Neural cell (in vitro differentiated cells): ENCODE measurements at regions not wholly inside any gene's neighbourhood (a gene's known extent, or its start where the extent isn't known, plus 50 kb on each side); places are given as distances from the start of the nearest gene placed in this dataset.

Experiments used
- EP300 ChIP-seq: fragments of 450-650 bp; conservative IDR thresholded peaks from 2 replicates; pipeline ENCODE4 v1.6.1; 2014; ENCODE audit warnings: antibody characterized with exemption, mild to moderate bottlenecking, moderate library complexity; ENCODE audit not compliant: poor library complexity, severe bottlenecking
- EZH2 ChIP-seq: fragments of 200-600, 300-800 bp; shearing (Covaris generic), sonication (generic); IDR thresholded peaks from 2 replicates; pipeline ENCODE4 v1.6.1; 2014; ENCODE audit warnings: antibody characterized with exemption, low read length, borderline replicate concordance, mild to moderate bottlenecking; ENCODE audit not compliant: insufficient read depth, poor library complexity, severe bottlenecking
- POLR2AphosphoS5 ChIP-seq: IDR thresholded peaks from 2 replicates; pipeline ENCODE4 v1.6.1; 2012
- RAD21 ChIP-seq: fragments of 450-650 bp; conservative IDR thresholded peaks from 2 replicates; pipeline ENCODE4 v1.6.1; 2014; ENCODE audit warnings: antibody characterized with exemption, mild to moderate bottlenecking, moderate library complexity
- SMC3 ChIP-seq: fragments of 450-650 bp; conservative IDR thresholded peaks from 2 replicates; pipeline ENCODE4 v1.6.1; 2014; ENCODE audit warnings: antibody characterized with exemption, mild to moderate bottlenecking, moderate library complexity; ENCODE audit not compliant: poor library complexity
- TAF1 ChIP-seq: IDR thresholded peaks from 2 replicates; pipeline ENCODE4 v1.6.1; 2012; ENCODE audit warnings: low read depth
- TF ChIP-seq, protein P1 (sequence below): fragments of 450-650 bp; IDR thresholded peaks from 2 replicates; pipeline ENCODE4 v1.5.1; 2014; ENCODE audit warnings: antibody characterized with exemption, mild to moderate bottlenecking, moderate library complexity; ENCODE audit not compliant: poor library complexity, severe bottlenecking
- TF ChIP-seq, protein P2 (sequence below): IDR thresholded peaks from 2 replicates; pipeline ENCODE4 v1.6.1; 2012; ENCODE audit warnings: borderline replicate concordance

DNA sequence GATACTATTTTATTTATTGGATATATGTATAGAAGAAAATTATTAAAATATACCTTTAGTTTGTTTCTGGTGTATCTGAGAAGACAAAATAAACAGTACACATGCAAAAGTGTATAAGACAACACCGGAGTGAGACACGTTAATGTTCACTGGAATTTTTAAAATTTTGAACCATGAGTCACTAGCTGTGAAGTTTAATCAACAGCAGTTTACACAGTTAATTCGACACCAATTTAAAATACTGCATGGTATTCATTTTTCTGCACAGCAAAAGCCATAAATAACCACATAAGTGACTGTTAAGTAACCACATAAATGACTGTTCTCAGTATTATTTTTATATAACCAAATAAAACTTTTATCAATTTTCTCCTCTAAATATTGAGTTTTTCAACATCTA lies 418.7 kb upstream of the NBEA start:
- TF ChIP-seq, protein P1, sequence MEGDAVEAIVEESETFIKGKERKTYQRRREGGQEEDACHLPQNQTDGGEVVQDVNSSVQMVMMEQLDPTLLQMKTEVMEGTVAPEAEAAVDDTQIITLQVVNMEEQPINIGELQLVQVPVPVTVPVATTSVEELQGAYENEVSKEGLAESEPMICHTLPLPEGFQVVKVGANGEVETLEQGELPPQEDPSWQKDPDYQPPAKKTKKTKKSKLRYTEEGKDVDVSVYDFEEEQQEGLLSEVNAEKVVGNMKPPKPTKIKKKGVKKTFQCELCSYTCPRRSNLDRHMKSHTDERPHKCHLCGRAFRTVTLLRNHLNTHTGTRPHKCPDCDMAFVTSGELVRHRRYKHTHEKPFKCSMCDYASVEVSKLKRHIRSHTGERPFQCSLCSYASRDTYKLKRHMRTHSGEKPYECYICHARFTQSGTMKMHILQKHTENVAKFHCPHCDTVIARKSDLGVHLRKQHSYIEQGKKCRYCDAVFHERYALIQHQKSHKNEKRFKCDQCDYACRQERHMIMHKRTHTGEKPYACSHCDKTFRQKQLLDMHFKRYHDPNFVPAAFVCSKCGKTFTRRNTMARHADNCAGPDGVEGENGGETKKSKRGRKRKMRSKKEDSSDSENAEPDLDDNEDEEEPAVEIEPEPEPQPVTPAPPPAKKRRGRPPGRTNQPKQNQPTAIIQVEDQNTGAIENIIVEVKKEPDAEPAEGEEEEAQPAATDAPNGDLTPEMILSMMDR, result no peak
- TF ChIP-seq POLR2AphosphoS5 (no peak), SMC3 (no peak), RAD21 (no peak), EZH2 (no peak), EP300 (no peak), TAF1 (no peak)
- TF ChIP-seq, protein P2, sequence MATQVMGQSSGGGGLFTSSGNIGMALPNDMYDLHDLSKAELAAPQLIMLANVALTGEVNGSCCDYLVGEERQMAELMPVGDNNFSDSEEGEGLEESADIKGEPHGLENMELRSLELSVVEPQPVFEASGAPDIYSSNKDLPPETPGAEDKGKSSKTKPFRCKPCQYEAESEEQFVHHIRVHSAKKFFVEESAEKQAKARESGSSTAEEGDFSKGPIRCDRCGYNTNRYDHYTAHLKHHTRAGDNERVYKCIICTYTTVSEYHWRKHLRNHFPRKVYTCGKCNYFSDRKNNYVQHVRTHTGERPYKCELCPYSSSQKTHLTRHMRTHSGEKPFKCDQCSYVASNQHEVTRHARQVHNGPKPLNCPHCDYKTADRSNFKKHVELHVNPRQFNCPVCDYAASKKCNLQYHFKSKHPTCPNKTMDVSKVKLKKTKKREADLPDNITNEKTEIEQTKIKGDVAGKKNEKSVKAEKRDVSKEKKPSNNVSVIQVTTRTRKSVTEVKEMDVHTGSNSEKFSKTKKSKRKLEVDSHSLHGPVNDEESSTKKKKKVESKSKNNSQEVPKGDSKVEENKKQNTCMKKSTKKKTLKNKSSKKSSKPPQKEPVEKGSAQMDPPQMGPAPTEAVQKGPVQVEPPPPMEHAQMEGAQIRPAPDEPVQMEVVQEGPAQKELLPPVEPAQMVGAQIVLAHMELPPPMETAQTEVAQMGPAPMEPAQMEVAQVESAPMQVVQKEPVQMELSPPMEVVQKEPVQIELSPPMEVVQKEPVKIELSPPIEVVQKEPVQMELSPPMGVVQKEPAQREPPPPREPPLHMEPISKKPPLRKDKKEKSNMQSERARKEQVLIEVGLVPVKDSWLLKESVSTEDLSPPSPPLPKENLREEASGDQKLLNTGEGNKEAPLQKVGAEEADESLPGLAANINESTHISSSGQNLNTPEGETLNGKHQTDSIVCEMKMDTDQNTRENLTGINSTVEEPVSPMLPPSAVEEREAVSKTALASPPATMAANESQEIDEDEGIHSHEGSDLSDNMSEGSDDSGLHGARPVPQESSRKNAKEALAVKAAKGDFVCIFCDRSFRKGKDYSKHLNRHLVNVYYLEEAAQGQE, result no peak
